Ishikawa (cell line): ENCODE measurements at regions not wholly inside any gene's neighbourhood (a gene's known extent, or its start where the extent isn't known, plus 50 kb on each side); places are given as distances from the start of the nearest gene placed in this dataset.

Experiments
- CEBPB ChIP-seq: IDR thresholded peaks from 2 replicates; pipeline ENCODE4 v1.6.1; 2012
- CREB1 ChIP-seq: IDR thresholded peaks from 2 replicates; pipeline ENCODE4 v1.6.1; 2012; ENCODE audit warnings: low read depth
- EGR1 ChIP-seq: IDR thresholded peaks from 2 replicates; pipeline ENCODE4 v1.6.1; 2012
- EP300 ChIP-seq: IDR thresholded peaks from 2 replicates; pipeline ENCODE4 v1.6.1; 2012; ENCODE audit warnings: borderline replicate concordance
- FOXM1 ChIP-seq: IDR thresholded peaks from 2 replicates; pipeline ENCODE4 v1.6.1; 2012; ENCODE audit warnings: low read depth, borderline replicate concordance
- MAX ChIP-seq: IDR thresholded peaks from 2 replicates; pipeline ENCODE4 v1.6.1; 2012
- NFIC ChIP-seq: IDR thresholded peaks from 2 replicates; pipeline ENCODE4 v1.6.1; 2012
- RAD21 ChIP-seq: IDR thresholded peaks from 2 replicates; pipeline ENCODE4 v1.6.1; 2012; ENCODE audit warnings: low read depth
- REST ChIP-seq: IDR thresholded peaks from 2 replicates; pipeline ENCODE4 v1.6.1; 2012; ENCODE audit warnings: low read depth, mild to moderate bottlenecking
- TAF1 ChIP-seq: IDR thresholded peaks from 2 replicates; pipeline ENCODE4 v1.6.1; 2012; ENCODE audit warnings: low read depth, mild to moderate bottlenecking
- TCF12 ChIP-seq: IDR thresholded peaks from 2 replicates; pipeline ENCODE4 v1.6.1; 2012; ENCODE audit warnings: low read depth
- TEAD4 ChIP-seq: IDR thresholded peaks from 2 replicates; pipeline ENCODE4 v1.6.1; 2012
- USF1 ChIP-seq: IDR thresholded peaks from 2 replicates; pipeline ENCODE4 v1.6.1; 2012
- YY1 ChIP-seq: IDR thresholded peaks from 2 replicates; pipeline ENCODE4 v1.6.1; 2012; ENCODE audit warnings: low read depth
- ZBTB7A ChIP-seq: IDR thresholded peaks from 2 replicates; pipeline ENCODE4 v1.6.1; 2012; ENCODE audit warnings: low read depth

- TF ChIP-seq CEBPB (no peak), YY1 (no peak), FOXM1 (no peak), RAD21 (no peak), TCF12 (no peak), NFIC (no peak), CREB1 (no peak), EGR1 (no peak), MAX (no peak), REST (no peak), ZBTB7A (no peak), TAF1 (no peak), USF1 (no peak), EP300 (no peak), TEAD4 (no peak)
Observed at GRCh38 chrX:43328358-43328946, 327.6 kb upstream of the MAOA start.

- TF ChIP-seq RAD21 (peak; percentile 31; the same call in 1 of the 2 replicates), CEBPB (no peak)
Observed at GRCh38 chrX:43333543-43333942, 322.6 kb upstream of the MAOA start.

- no peak for TF ChIP-seq REST
- no peak for TF ChIP-seq RAD21
- no peak for TF ChIP-seq ZBTB7A
- TF ChIP-seq EGR1 = no peak
- TF ChIP-seq CEBPB = no peak
- TF ChIP-seq NFIC = no peak
- no peak for TF ChIP-seq EP300
- TF ChIP-seq CREB1 = no peak
- no peak for TF ChIP-seq USF1
- no peak for TF ChIP-seq FOXM1
Observed at GRCh38 chrX:43345166-43345565, 310.9 kb upstream of the MAOA start.

- TF ChIP-seq USF1 = no peak
- TF ChIP-seq RAD21 = peak; percentile 67
Observed at GRCh38 chrX:43349363-43349762, 306.7 kb upstream of the MAOA start.

GRCh38 chrX:43350935-43351334 is 305.2 kb upstream of the MAOA start:
- TF ChIP-seq RAD21 (no peak), EP300 (no peak), CREB1 (no peak), TEAD4 (no peak), ZBTB7A (no peak), FOXM1 (no peak), EGR1 (no peak), TAF1 (no peak), REST (no peak), NFIC (no peak), TCF12 (no peak), YY1 (no peak), USF1 (no peak)
